Suprapubic skin (tissue), 4 donors: ENCODE measurements at regions not wholly inside any gene's neighbourhood (a gene's known extent, or its start where the extent isn't known, plus 50 kb on each side); places are given as distances from the start of the nearest gene placed in this dataset.

ENCODE experiments used
- DNase-seq, 2 donors: peaks; one replicate each; pipeline ENCODE4 v3.0.0-alpha.2; 2019; ENCODE audit warnings: low spot score in 2 of 2
- H3K27ac ChIP-seq: fragments of 200-600 bp; sonication (generic); one replicate; pipeline ENCODE4 v1.5.1; 2019
- H3K27me3 ChIP-seq: fragments of 200-600 bp; sonication (generic); one replicate; pipeline ENCODE4 v1.5.1; 2019
- H3K36me3 ChIP-seq: fragments of 200-600 bp; sonication (generic); one replicate; pipeline ENCODE4 v1.5.1; 2019
- H3K4me1 ChIP-seq: fragments of 200-600 bp; sonication (generic); one replicate; pipeline ENCODE4 v1.5.1; 2019
- H3K4me3 ChIP-seq: fragments of 200-600 bp; sonication (generic); one replicate; pipeline ENCODE4 v1.5.1; 2019; ENCODE audit warnings: mild to moderate bottlenecking
- H3K9me3 ChIP-seq: fragments of 200-600 bp; sonication (generic); one replicate; pipeline ENCODE4 v1.5.1; 2019
- CTCF ChIP-seq, 2 donors: fragments of 200-600 bp in 1 of 2; fragments of 450-650 bp in 1 of 2; sonication (generic) in 1 of 2; IDR thresholded peaks; one replicate each; pipeline ENCODE4 v1.5.1; 2016 to 2019; ENCODE audit warnings: antibody characterized with exemption in 2 of 2, mild to moderate bottlenecking in 1 of 2, moderate library complexity in 1 of 2
- EP300 ChIP-seq: sonication (generic); formaldehyde crosslinking; IDR thresholded peaks from one replicate; pipeline ENCODE4 v1.6.1; 2017; ENCODE audit warnings: antibody characterized with exemption
- POLR2A ChIP-seq, 2 donors: fragments of 450-650 bp; IDR thresholded peaks; one replicate each; pipeline ENCODE4 v1.6.1; 2017; ENCODE audit warnings: antibody characterized with exemption in 2 of 2, mild to moderate bottlenecking in 2 of 2, moderate library complexity in 2 of 2
- POLR2AphosphoS5 ChIP-seq, 3 donors: sonication (generic); formaldehyde crosslinking; IDR thresholded peaks; one replicate each; pipeline ENCODE4 v1.6.1; 2017; ENCODE audit warnings: antibody characterized with exemption in 3 of 3
- WGBS: methylation state at CpG from one replicate; pipeline ENCODE4 v1.1.5; 2018; 5-methylcytosine and 5-hydroxymethylcytosine counted together

GRCh38 chr4:152004801-152005200, 244.0 kb upstream of the GATB start:
- Histone ChIP-seq H3K27me3 (no peaks in the 10 kb centered on the region), H3K4me3 (no peak overlapping the region), H3K4me1 (no peaks in the 10 kb centered on the region), H3K9me3 (no peaks in the 10 kb centered on the region), H3K27ac (no peak overlapping the region), H3K36me3 (no peaks in the 10 kb centered on the region)
- 71% methylated on average over 7 of the region's 7 CpGs for WGBS
- TF ChIP-seq POLR2AphosphoS5 (IDR thresholded peaks at IDR 0.05) (no peak), CTCF (IDR thresholded peaks at IDR 0.05) (no peak), POLR2A (IDR thresholded peaks at IDR 0.05) (no peak), EP300 (no peak)
- DNase-seq, result no peak

- DNase-seq, result no peak
- Histone ChIP-seq H3K27ac (no peak overlapping the region), H3K27me3 (no peaks in the 10 kb centered on the region), H3K9me3 (no peaks in the 10 kb centered on the region), H3K4me3 (no peak overlapping the region), H3K4me1 (no peaks in the 10 kb centered on the region), H3K36me3 (no peaks in the 10 kb centered on the region)
- TF ChIP-seq POLR2A (IDR thresholded peaks at IDR 0.05) (no peak), CTCF (IDR thresholded peaks at IDR 0.05) (no peak), POLR2AphosphoS5 (IDR thresholded peaks at IDR 0.05) (no peak)
Measured at GRCh38 chr4:152000518-152000917, 239.7 kb upstream of the GATB start.

- H3K27ac ChIP-seq, result no peak overlapping the region
- 88% methylated on average over 9 of the region's 9 CpGs for WGBS
- no peak for DNase-seq
- no peaks in the 10 kb centered on the region for H3K36me3 ChIP-seq
- TF ChIP-seq CTCF (IDR thresholded peaks at IDR 0.05), result no peak
- no peak for TF ChIP-seq POLR2A (IDR thresholded peaks at IDR 0.05)
- no peak for TF ChIP-seq EP300
- no peak for TF ChIP-seq POLR2AphosphoS5 (IDR thresholded peaks at IDR 0.05)
- no peaks in the 10 kb centered on the region for H3K27me3 ChIP-seq
- no peak overlapping the region for H3K4me3 ChIP-seq
- no peaks in the 10 kb centered on the region for H3K4me1 ChIP-seq
- no peaks in the 10 kb centered on the region for H3K9me3 ChIP-seq
Measured at GRCh38 chr4:151998723-151999122, 237.9 kb upstream of the GATB start.

GRCh38 chr4:151997461-151997860, 236.7 kb upstream of the GATB start:
- H3K4me3 ChIP-seq, result no peak overlapping the region
- H3K4me1 ChIP-seq, result no peaks in the 10 kb centered on the region
- H3K27me3 ChIP-seq, result no peaks in the 10 kb centered on the region
- TF ChIP-seq EP300 (no peak), POLR2A (IDR thresholded peaks at IDR 0.05) (no peak), POLR2AphosphoS5 (IDR thresholded peaks at IDR 0.05) (no peak), CTCF (IDR thresholded peaks at IDR 0.05) (no peak)
- H3K36me3 ChIP-seq, result no peaks in the 10 kb centered on the region
- no peak for DNase-seq
- no peak overlapping the region for H3K27ac ChIP-seq
- H3K9me3 ChIP-seq, result no peaks in the 10 kb centered on the region
- 94% methylated on average over 2 of the region's 2 CpGs for WGBS

- Histone ChIP-seq H3K27me3 (no peaks in the 10 kb centered on the region), H3K4me3 (no peak overlapping the region), H3K4me1 (no peaks in the 10 kb centered on the region), H3K9me3 (no peaks in the 10 kb centered on the region), H3K27ac (no peak overlapping the region), H3K36me3 (no peaks in the 10 kb centered on the region)
- WGBS, result 93% methylated on average over 3 of the region's 3 CpGs
- no peak for TF ChIP-seq POLR2AphosphoS5 (IDR thresholded peaks at IDR 0.05)
- no peak for TF ChIP-seq EP300
- TF ChIP-seq POLR2A (IDR thresholded peaks at IDR 0.05), result no peak
- no peak for TF ChIP-seq CTCF (IDR thresholded peaks at IDR 0.05)
- DNase-seq, result no peak
Measured at GRCh38 chr4:151994429-151994828, 233.6 kb upstream of the GATB start.
